A673 (cell line): ENCODE measurements at regions not wholly inside any gene's neighbourhood (a gene's known extent, or its start where the extent isn't known, plus 50 kb on each side); places are given as distances from the start of the nearest gene placed in this dataset.

Source experiments
- BruUV-seq: library from RNA; stranded (reverse); fragments of 400-500 nt; replicated peaks from 2 replicates; lab custom pipeline; 2021; lab: Mats Ljungman, UMichigan
- CTCF ChIA-PET: fragments of 300-600 bp; sonication (Branson Sonifier 250); formaldehyde crosslinking; loops from one replicate; lab custom pipeline; 2022; ENCODE audit warnings: antibody characterized with exemption; lab: Charles Lee
- POLR2A ChIA-PET: fragments of 300-600 bp; sonication (Branson Sonifier 250); formaldehyde crosslinking; loops from one replicate; lab custom pipeline; 2022; ENCODE audit warnings: antibody characterized with exemption; ENCODE audit not compliant: low non-redundant PET; lab: Charles Lee
- DNase-seq: peaks from one replicate; pipeline ENCODE4 v3.0.0-alpha.2; 2015; ENCODE audit warnings: low spot score
- H3K27ac ChIP-seq: fragments of 200-600 bp; sonication (generic); 2 replicates; pipeline ENCODE4 v1.5.1; 2016; ENCODE audit warnings: mixed run types, low read depth, mild to moderate bottlenecking, mixed read lengths, antibody characterized with exemption, low read length; ENCODE audit not compliant: poor library complexity, severe bottlenecking
- H3K27me3 ChIP-seq: fragments of 200-600 bp; sonication (generic); replicated peaks from 2 replicates; pipeline ENCODE4 v1.6.1; 2017; ENCODE audit warnings: mixed run types, low read depth, mild to moderate bottlenecking, mixed read lengths, antibody characterized with exemption, low read length; ENCODE audit not compliant: insufficient read depth, poor library complexity
- H3K36me3 ChIP-seq: fragments of 200-600 bp; sonication (generic); 2 replicates; pipeline ENCODE4 v1.6.1; 2016; ENCODE audit warnings: mixed run types, mild to moderate bottlenecking, mixed read lengths, antibody characterized with exemption, low read length; ENCODE audit not compliant: insufficient read depth, poor library complexity, severe bottlenecking
- H3K4me1 ChIP-seq: fragments of 200-600 bp; sonication (generic); 2 replicates; pipeline ENCODE4 v1.6.1; 2017; ENCODE audit warnings: mixed run types, mild to moderate bottlenecking, mixed read lengths, antibody characterized with exemption, low read length; ENCODE audit not compliant: insufficient read depth, poor library complexity, severe bottlenecking
- H3K4me3 ChIP-seq: fragments of 200-600 bp; sonication (generic); 2 replicates; pipeline ENCODE4 v1.5.1; 2016; ENCODE audit warnings: low read depth, mixed run types, mild to moderate bottlenecking, mixed read lengths, low read length; ENCODE audit not compliant: poor library complexity, severe bottlenecking
- H3K9me3 ChIP-seq: fragments of 200-600 bp; sonication (generic); 2 replicates; pipeline ENCODE4 v1.6.1; 2016; ENCODE audit warnings: mixed run types, low read depth, mild to moderate bottlenecking, mixed read lengths, antibody characterized with exemption, low read length; ENCODE audit not compliant: poor library complexity, severe bottlenecking
- CTCF ChIP-seq: fragments of 300-800, 200-600 bp; sonication (generic); conservative IDR thresholded peaks from 2 replicates; pipeline ENCODE4 v1.5.1; 2017; ENCODE audit warnings: low read depth, mild to moderate bottlenecking, antibody characterized with exemption, low read length, moderate library complexity, mixed read lengths
- EZH2 ChIP-seq: fragments of 200-600 bp; sonication (generic); IDR thresholded peaks from 2 replicates; pipeline ENCODE4 v1.6.1; 2017; ENCODE audit warnings: borderline replicate concordance, low read depth, mild to moderate bottlenecking, mixed read lengths, antibody characterized with exemption, low read length; ENCODE audit not compliant: poor library complexity, severe bottlenecking
- intact Hi-C: fragments of 100-400 bp; cut with micrococcal nuclease; formaldehyde crosslinking; loops from one replicate; pipeline ENCODE4 v1.10.0; 2022; ENCODE audit not compliant: unreplicated experiment

GRCh38 chr2:236896688-236897087, 189.0 kb upstream of the COPS8 start:
- Histone ChIP-seq H3K27ac (no peak overlapping the region), H3K4me1 (no peaks in the 10 kb centered on the region), H3K4me3 (no peak overlapping the region), H3K27me3 (peaks cover 19% of the 10 kb centered on the region), H3K36me3 (no peaks in the 10 kb centered on the region), H3K9me3 (no peaks in the 10 kb centered on the region)
- no peak for DNase-seq
- CTCF ChIA-PET = no interaction called here
- TF ChIP-seq EZH2 (no peak), CTCF (no peak)
- intact Hi-C loops = no loop called here
- no TSS peak for BruUV-seq
- POLR2A ChIA-PET = no interaction called here

- Histone ChIP-seq H3K27me3 (peaks cover 39% of the 10 kb centered on the region), H3K4me1 (no peaks in the 10 kb centered on the region), H3K27ac (no peak overlapping the region), H3K36me3 (no peaks in the 10 kb centered on the region), H3K9me3 (no peaks in the 10 kb centered on the region), H3K4me3 (no peak overlapping the region)
- POLR2A ChIA-PET = no interaction called here
- TF ChIP-seq CTCF = no peak
- TF ChIP-seq EZH2 = no peak
- intact Hi-C loops = no loop called here
- DNase-seq = no peak
- no TSS peak for BruUV-seq
- CTCF ChIA-PET = no interaction called here
Measured at GRCh38 chr2:236899146-236899545, 186.5 kb upstream of the COPS8 start.

- no peak overlapping the region for H3K4me3 ChIP-seq
- no peak for TF ChIP-seq EZH2
- TF ChIP-seq CTCF = no peak
- H3K9me3 ChIP-seq = no peaks in the 10 kb centered on the region
- BruUV-seq = no TSS peak
- peaks cover 39% of the 10 kb centered on the region for H3K27me3 ChIP-seq
- CTCF ChIA-PET = no interaction called here
- no peaks in the 10 kb centered on the region for H3K36me3 ChIP-seq
- intact Hi-C loops = no loop called here
- POLR2A ChIA-PET = no interaction called here
- H3K27ac ChIP-seq = no peak overlapping the region
- DNase-seq = no peak
- no peaks in the 10 kb centered on the region for H3K4me1 ChIP-seq
Measured at GRCh38 chr2:236899950-236900640, 185.6 kb upstream of the COPS8 start.
